PFSK-1 (cell line): ENCODE measurements at regions not wholly inside any gene's neighbourhood (a gene's known extent, or its start where the extent isn't known, plus 50 kb on each side); places are given as distances from the start of the nearest gene placed in this dataset.

Source experiments
- FOXP2 ChIP-seq: optimal IDR thresholded peaks from 2 replicates; pipeline ENCODE3; 2011; ENCODE audit warnings: borderline replicate concordance, control low read depth, inconsistent platforms; ENCODE audit not compliant: insufficient read depth; ENCODE audit errors: extremely low read length, extremely low read depth
- POLR2AphosphoS5 ChIP-seq: IDR thresholded peaks from 2 replicates; pipeline ENCODE4 v1.6.1; 2012; ENCODE audit warnings: low read depth, mild to moderate bottlenecking, control low read depth, low read length, moderate library complexity
- REST ChIP-seq, 2 experiments: IDR thresholded peaks; 2 replicates each; pipeline versions ENCODE4 v1.6.1 to v1.8.0; 2011 to 2012; ENCODE audit warnings: low read depth in 2 of 2, low read length in 2 of 2, control low read depth in 1 of 2, inconsistent platforms in 1 of 2, mild to moderate bottlenecking in 1 of 2, moderate library complexity in 1 of 2; ENCODE audit not compliant: insufficient read depth in 1 of 2
- SIN3A ChIP-seq: IDR thresholded peaks from 2 replicates; pipeline ENCODE4 v1.6.1; 2012; ENCODE audit warnings: mild to moderate bottlenecking, low read length, moderate library complexity, borderline replicate concordance; ENCODE audit not compliant: insufficient read depth
- TAF1 ChIP-seq: IDR thresholded peaks from 2 replicates; pipeline ENCODE4 v1.6.1; 2012; ENCODE audit warnings: low read length, control low read depth, borderline replicate concordance; ENCODE audit not compliant: insufficient read depth

GRCh38 chr6:90870561-90870960 is 283.7 kb upstream of the MAP3K7 start:
- TF ChIP-seq TAF1 (no peak), REST (IDR thresholded peaks at IDR 0.05; ENCODE audit: insufficient read depth in 1 of 2, low read depth in 2 of 2, low read length in 2 of 2) (no peak), FOXP2 (no peak)

DNA sequence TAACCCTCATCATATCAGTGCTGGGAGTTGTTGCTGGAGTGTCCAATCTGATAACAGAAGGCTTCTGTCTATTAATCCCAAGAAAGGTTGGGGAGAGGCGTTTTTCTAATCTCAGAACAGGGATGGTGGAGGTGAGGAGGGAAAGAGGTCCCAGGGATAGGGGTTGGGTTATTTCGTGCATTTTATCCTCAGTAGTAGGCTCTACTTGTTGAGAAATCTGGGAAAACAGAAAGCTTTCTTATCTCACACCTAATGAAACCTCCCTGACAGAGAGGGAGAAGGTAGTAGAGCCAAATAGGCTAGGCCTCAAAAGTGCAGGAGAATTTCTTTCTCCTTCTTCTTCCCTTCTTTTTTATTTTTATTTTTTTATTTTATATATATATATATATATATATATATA is 281.8 kb upstream of the MAP3K7 start:
- no peak for TF ChIP-seq FOXP2
- TF ChIP-seq REST (IDR thresholded peaks at IDR 0.05; ENCODE audit: insufficient read depth in 1 of 2, low read depth in 2 of 2, low read length in 2 of 2) = no peak
- no peak for TF ChIP-seq POLR2AphosphoS5
- no peak for TF ChIP-seq TAF1
- no peak for TF ChIP-seq SIN3A

GRCh38 chr6:90868256-90868655 is 281.4 kb upstream of the MAP3K7 start:
- no peak for TF ChIP-seq SIN3A
- no peak for TF ChIP-seq POLR2AphosphoS5
- TF ChIP-seq REST (IDR thresholded peaks at IDR 0.05; ENCODE audit: insufficient read depth in 1 of 2, low read depth in 2 of 2, low read length in 2 of 2) = no peak
- no peak for TF ChIP-seq FOXP2
- no peak for TF ChIP-seq TAF1

DNA sequence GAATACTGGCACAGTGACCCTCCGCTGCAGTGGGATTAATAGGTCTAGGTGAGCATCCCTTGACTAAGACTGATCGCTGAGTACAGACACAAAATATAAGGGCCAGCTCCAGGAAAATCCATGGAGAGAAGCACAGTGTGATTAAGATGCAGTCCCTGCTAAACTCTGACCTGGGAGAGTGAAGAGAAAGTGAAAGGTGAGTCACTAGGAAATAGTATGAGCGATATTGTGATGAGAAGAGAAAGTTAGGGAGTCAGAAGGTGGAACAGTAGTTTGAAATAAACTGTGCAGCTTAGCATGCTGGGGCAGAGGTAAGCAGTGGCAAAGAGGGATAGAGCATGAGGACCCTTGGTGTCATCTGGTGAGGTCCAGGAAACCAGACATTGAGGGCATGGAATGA is 278.6 kb upstream of the MAP3K7 start:
- TF ChIP-seq TAF1 (no peak), POLR2AphosphoS5 (no peak), REST (IDR thresholded peaks at IDR 0.05; ENCODE audit: insufficient read depth in 1 of 2, low read depth in 2 of 2, low read length in 2 of 2) (no peak), FOXP2 (no peak), SIN3A (no peak)

DNA sequence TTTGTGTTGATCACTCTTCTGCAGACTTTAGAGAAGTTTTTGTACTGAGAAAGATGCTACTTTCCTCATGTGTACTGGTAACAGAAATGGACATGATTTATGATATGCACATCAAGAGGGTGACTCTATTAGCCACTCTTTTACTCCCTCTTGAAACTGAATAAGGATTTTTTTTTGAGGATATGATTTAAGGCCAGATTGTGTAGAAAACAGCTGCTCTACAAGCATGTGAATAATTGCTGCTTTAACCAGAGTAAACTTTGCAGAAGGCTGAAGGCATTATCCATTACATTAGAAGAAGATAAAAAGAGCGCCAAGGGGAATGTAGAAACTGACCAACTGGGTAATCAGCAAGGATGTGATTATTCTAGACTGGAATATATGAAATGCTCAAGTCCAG is 276.2 kb upstream of the MAP3K7 start:
- TF ChIP-seq SIN3A (no peak), POLR2AphosphoS5 (no peak), FOXP2 (no peak), TAF1 (no peak), REST (IDR thresholded peaks at IDR 0.05; ENCODE audit: insufficient read depth in 1 of 2, low read depth in 2 of 2, low read length in 2 of 2) (no peak)
